ENCODE measurements at regions not wholly inside any gene's neighbourhood (a gene's known extent, or its start where the extent isn't known, plus 50 kb on each side); places are given as distances from the start of the nearest gene placed in this dataset.

GRCh38 chr14:51454351-51454750, 197.4 kb upstream of the FRMD6 start:
- Histone ChIP-seq H3K4me3 (ENCODE audit: low read length) (no peak overlapping the region), H2AK5ac (ENCODE audit: low read length) (no peak overlapping the region), H3K9ac (ENCODE audit: low read length) (no peak overlapping the region), H4K8ac (ENCODE audit: low read depth, low read length) (no peak overlapping the region), H2BK15ac (replicated peaks; ENCODE audit: low read depth) (no peak overlapping the region), H3K18ac (ENCODE audit: low read length) (no peak overlapping the region), H2BK120ac (ENCODE audit: low read depth, low read length) (no peak overlapping the region), H3K36me3 (ENCODE audit: control insufficient read depth, insufficient read depth, low read length) (no peaks in the 10 kb centered on the region), H3K56ac (ENCODE audit: low read length) (no peak overlapping the region), H3K79me2 (ENCODE audit: control insufficient read depth, insufficient read depth, low read length) (no peaks in the 10 kb centered on the region), H3K27me3 (ENCODE audit: insufficient read depth, low read length, poor library complexity) (no peaks in the 10 kb centered on the region), H2BK5ac (ENCODE audit: low read length) (no peak overlapping the region), H3K23ac (ENCODE audit: low read length) (no peak overlapping the region), H3K4me1 (ENCODE audit: control insufficient read depth, low read depth, low read length) (peaks cover 11% of the 10 kb centered on the region), H3K27ac (ENCODE audit: low read depth, low read length) (no peak overlapping the region), H3K4ac (ENCODE audit: low read depth, low read length) (no peak overlapping the region), H3K79me1 (ENCODE audit: low read length) (no peaks in the 10 kb centered on the region), H3K4me2 (ENCODE audit: low read length) (no peak overlapping the region), H4K5ac (ENCODE audit: low read length) (no peak overlapping the region)
- no peak for DNase-seq
- no CpG with 5 or more reads among the region's 1 CpG for WGBS (ENCODE audit: extremely low coverage, insufficient coverage, low lambda C conversion rate)

GRCh38 chr14:51455041-51455835, 196.5 kb upstream of the FRMD6 start:
- Histone ChIP-seq H3K79me2 (ENCODE audit: control insufficient read depth, insufficient read depth, low read length) (no peaks in the 10 kb centered on the region), H3K4me3 (ENCODE audit: low read length) (no peak overlapping the region), H3K56ac (ENCODE audit: low read length) (no peak overlapping the region), H3K4me1 (ENCODE audit: control insufficient read depth, low read depth, low read length) (peaks cover 11% of the 10 kb centered on the region), H2BK5ac (ENCODE audit: low read length) (no peak overlapping the region), H2AK5ac (ENCODE audit: low read length) (no peak overlapping the region), H3K9ac (ENCODE audit: low read length) (no peak overlapping the region), H3K27me3 (ENCODE audit: insufficient read depth, low read length, poor library complexity) (no peaks in the 10 kb centered on the region), H3K23ac (ENCODE audit: low read length) (no peak overlapping the region), H3K27ac (ENCODE audit: low read depth, low read length) (no peak overlapping the region), H3K4ac (ENCODE audit: low read depth, low read length) (peak overlapping the region; percentile 43), H3K79me1 (ENCODE audit: low read length) (no peaks in the 10 kb centered on the region), H2BK15ac (replicated peaks; ENCODE audit: low read depth) (no peak overlapping the region), H4K5ac (ENCODE audit: low read length) (no peak overlapping the region), H3K18ac (ENCODE audit: low read length) (no peak overlapping the region), H3K4me2 (ENCODE audit: low read length) (no peak overlapping the region), H2BK120ac (ENCODE audit: low read depth, low read length) (peak overlapping the region; percentile 68), H4K8ac (ENCODE audit: low read depth, low read length) (no peak overlapping the region), H3K36me3 (ENCODE audit: control insufficient read depth, insufficient read depth, low read length) (no peaks in the 10 kb centered on the region)
- no peak for DNase-seq
- WGBS (ENCODE audit: extremely low coverage, insufficient coverage, low lambda C conversion rate) = no CpG with 5 or more reads among the region's 7 CpGs

GRCh38 chr14:51457843-51458562, 193.7 kb upstream of the FRMD6 start:
- H2AK5ac ChIP-seq (ENCODE audit: low read length) = no peak overlapping the region
- H3K36me3 ChIP-seq (ENCODE audit: control insufficient read depth, insufficient read depth, low read length) = no peaks in the 10 kb centered on the region
- no peaks in the 10 kb centered on the region for H3K79me1 ChIP-seq (ENCODE audit: low read length)
- no peaks in the 10 kb centered on the region for H3K27me3 ChIP-seq (ENCODE audit: insufficient read depth, low read length, poor library complexity)
- no peaks in the 10 kb centered on the region for H3K79me2 ChIP-seq (ENCODE audit: control insufficient read depth, insufficient read depth, low read length)
- no peak overlapping the region for H4K8ac ChIP-seq (ENCODE audit: low read depth, low read length)
- no peak overlapping the region for H3K56ac ChIP-seq (ENCODE audit: low read length)
- H3K4me3 ChIP-seq (ENCODE audit: low read length) = no peak overlapping the region
- whole genome bisulfite sequencing (ENCODE audit: extremely low coverage, insufficient coverage, low lambda C conversion rate) = no CpG with 5 or more reads among the region's 1 CpG
- no peak overlapping the region for H2BK120ac ChIP-seq (ENCODE audit: low read depth, low read length)
- H2BK5ac ChIP-seq (ENCODE audit: low read length) = peak overlapping the region; percentile 23
- no peak overlapping the region for H3K18ac ChIP-seq (ENCODE audit: low read length)
- H3K4ac ChIP-seq (ENCODE audit: low read depth, low read length) = no peak overlapping the region
- DNase-seq = peak; percentile 86
- H3K4me2 ChIP-seq (ENCODE audit: low read length) = no peak overlapping the region
- H3K27ac ChIP-seq (ENCODE audit: low read depth, low read length) = no peak overlapping the region
- no peak overlapping the region for H3K9ac ChIP-seq (ENCODE audit: low read length)
- H4K5ac ChIP-seq (ENCODE audit: low read length) = no peak overlapping the region
- H3K4me1 ChIP-seq (ENCODE audit: control insufficient read depth, low read depth, low read length) = peaks cover 9% of the 10 kb centered on the region
- no peak overlapping the region for H3K23ac ChIP-seq (ENCODE audit: low read length)
- H2BK15ac ChIP-seq (replicated peaks; ENCODE audit: low read depth) = no peak overlapping the region

- peak overlapping the region; percentile 56 for H3K4ac ChIP-seq (ENCODE audit: low read depth, low read length)
Measured at GRCh38 chr14:51458563-51458955, 193.2 kb upstream of the FRMD6 start.

GRCh38 chr14:51460011-51460410, 191.7 kb upstream of the FRMD6 start:
- H3K79me2 ChIP-seq (ENCODE audit: control insufficient read depth, insufficient read depth, low read length) = no peaks in the 10 kb centered on the region
- H3K23ac ChIP-seq (ENCODE audit: low read length) = no peak overlapping the region
- no peak overlapping the region for H3K4ac ChIP-seq (ENCODE audit: low read depth, low read length)
- H2BK15ac ChIP-seq (replicated peaks; ENCODE audit: low read depth) = no peak overlapping the region
- H3K27ac ChIP-seq (ENCODE audit: low read depth, low read length) = no peak overlapping the region
- no peak overlapping the region for H2AK5ac ChIP-seq (ENCODE audit: low read length)
- H2BK120ac ChIP-seq (ENCODE audit: low read depth, low read length) = no peak overlapping the region
- H3K4me3 ChIP-seq (ENCODE audit: low read length) = no peak overlapping the region
- no peaks in the 10 kb centered on the region for H3K27me3 ChIP-seq (ENCODE audit: insufficient read depth, low read length, poor library complexity)
- H3K56ac ChIP-seq (ENCODE audit: low read length) = no peak overlapping the region
- no peak overlapping the region for H3K4me2 ChIP-seq (ENCODE audit: low read length)
- H3K79me1 ChIP-seq (ENCODE audit: low read length) = no peaks in the 10 kb centered on the region
- H3K4me1 ChIP-seq (ENCODE audit: control insufficient read depth, low read depth, low read length) = peaks cover 9% of the 10 kb centered on the region
- H2BK5ac ChIP-seq (ENCODE audit: low read length) = no peak overlapping the region
- H3K36me3 ChIP-seq (ENCODE audit: control insufficient read depth, insufficient read depth, low read length) = no peaks in the 10 kb centered on the region
- H4K8ac ChIP-seq (ENCODE audit: low read depth, low read length) = no peak overlapping the region
- no peak for DNase-seq
- no peak overlapping the region for H3K9ac ChIP-seq (ENCODE audit: low read length)
- H3K18ac ChIP-seq (ENCODE audit: low read length) = no peak overlapping the region
- WGBS (ENCODE audit: extremely low coverage, insufficient coverage, low lambda C conversion rate) = no CpG with 5 or more reads among the region's 1 CpG
- H4K5ac ChIP-seq (ENCODE audit: low read length) = no peak overlapping the region

More at GRCh38 chr14:51458563-51458955, 193.2 kb upstream of the FRMD6 start:
- WGBS (ENCODE audit: extremely low coverage, insufficient coverage, low lambda C conversion rate) = no CpG with 5 or more reads among the region's 1 CpG
- no peaks in the 10 kb centered on the region for H3K36me3 ChIP-seq (ENCODE audit: control insufficient read depth, insufficient read depth, low read length)
- H3K79me1 ChIP-seq (ENCODE audit: low read length) = no peaks in the 10 kb centered on the region
- no peak overlapping the region for H2BK120ac ChIP-seq (ENCODE audit: low read depth, low read length)
- H2AK5ac ChIP-seq (ENCODE audit: low read length) = peak overlapping the region; percentile 66
- peak overlapping the region; percentile 64 for H3K27ac ChIP-seq (ENCODE audit: low read depth, low read length)
- DNase-seq = no peak
- peaks cover 9% of the 10 kb centered on the region for H3K4me1 ChIP-seq (ENCODE audit: control insufficient read depth, low read depth, low read length)
- no peak overlapping the region for H3K9ac ChIP-seq (ENCODE audit: low read length)
- H2BK15ac ChIP-seq (replicated peaks; ENCODE audit: low read depth) = no peak overlapping the region
- H4K5ac ChIP-seq (ENCODE audit: low read length) = no peak overlapping the region
- no peak overlapping the region for H4K8ac ChIP-seq (ENCODE audit: low read depth, low read length)
- H3K27me3 ChIP-seq (ENCODE audit: insufficient read depth, low read length, poor library complexity) = no peaks in the 10 kb centered on the region
- H3K4me3 ChIP-seq (ENCODE audit: low read length) = no peak overlapping the region
- H3K4me2 ChIP-seq (ENCODE audit: low read length) = no peak overlapping the region
- peak overlapping the region; percentile 70 for H3K56ac ChIP-seq (ENCODE audit: low read length)
- H2BK5ac ChIP-seq (ENCODE audit: low read length) = peak overlapping the region; percentile 79
- no peak overlapping the region for H3K23ac ChIP-seq (ENCODE audit: low read length)
- H3K18ac ChIP-seq (ENCODE audit: low read length) = no peak overlapping the region
- H3K79me2 ChIP-seq (ENCODE audit: control insufficient read depth, insufficient read depth, low read length) = no peaks in the 10 kb centered on the region
